ENCODE measurements at regions not wholly inside any gene's neighbourhood (a gene's known extent, or its start where the extent isn't known, plus 50 kb on each side); places are given as distances from the start of the nearest gene placed in this dataset.

DNA sequence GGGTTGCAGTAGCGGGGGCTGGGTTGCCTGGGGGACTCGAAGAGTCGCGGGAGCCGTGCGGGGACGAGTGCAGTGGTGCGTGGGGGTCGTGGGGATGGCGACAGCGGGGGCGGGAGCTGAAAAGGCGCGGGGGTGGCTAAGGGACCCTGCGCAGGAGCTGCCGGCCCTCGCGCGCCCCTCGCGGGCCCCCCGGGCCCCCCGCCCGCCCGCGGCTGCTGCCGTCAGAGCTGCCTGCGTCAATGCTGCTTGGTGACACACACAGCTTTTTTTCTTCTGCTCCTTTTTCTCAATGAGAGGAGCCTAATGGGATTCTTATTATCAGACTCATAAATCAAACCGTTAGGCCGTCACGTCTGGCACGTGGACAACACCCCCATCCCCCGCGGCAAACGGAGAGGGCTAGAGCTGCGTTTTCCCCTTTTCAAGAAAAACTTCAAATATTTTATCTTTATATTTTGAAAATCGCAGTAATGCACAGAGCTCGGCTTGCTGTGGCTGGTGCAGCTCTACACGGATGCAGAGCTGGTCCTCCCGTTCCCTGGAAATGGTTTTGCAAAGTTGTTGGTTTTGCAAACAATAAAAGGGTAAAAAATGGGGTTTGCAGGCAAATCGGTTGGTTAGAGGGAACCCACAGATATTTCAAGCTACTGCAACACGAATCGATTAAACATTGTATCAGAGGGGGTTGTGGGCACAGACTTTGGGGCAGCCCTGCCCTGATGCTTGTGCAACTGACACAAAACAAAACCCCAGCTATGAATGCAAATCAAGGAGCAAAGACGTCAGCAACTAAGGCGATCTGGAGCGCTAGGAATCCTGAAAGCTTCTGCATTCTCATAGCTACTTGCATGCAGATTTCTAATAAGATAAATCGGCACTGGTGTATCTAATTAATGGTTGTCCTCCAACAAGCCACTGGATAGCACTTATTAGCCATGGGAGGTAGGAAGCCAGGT lies 161.4 kb downstream of the TBXT start:
- TF ChIP-seq, protein P1, sequence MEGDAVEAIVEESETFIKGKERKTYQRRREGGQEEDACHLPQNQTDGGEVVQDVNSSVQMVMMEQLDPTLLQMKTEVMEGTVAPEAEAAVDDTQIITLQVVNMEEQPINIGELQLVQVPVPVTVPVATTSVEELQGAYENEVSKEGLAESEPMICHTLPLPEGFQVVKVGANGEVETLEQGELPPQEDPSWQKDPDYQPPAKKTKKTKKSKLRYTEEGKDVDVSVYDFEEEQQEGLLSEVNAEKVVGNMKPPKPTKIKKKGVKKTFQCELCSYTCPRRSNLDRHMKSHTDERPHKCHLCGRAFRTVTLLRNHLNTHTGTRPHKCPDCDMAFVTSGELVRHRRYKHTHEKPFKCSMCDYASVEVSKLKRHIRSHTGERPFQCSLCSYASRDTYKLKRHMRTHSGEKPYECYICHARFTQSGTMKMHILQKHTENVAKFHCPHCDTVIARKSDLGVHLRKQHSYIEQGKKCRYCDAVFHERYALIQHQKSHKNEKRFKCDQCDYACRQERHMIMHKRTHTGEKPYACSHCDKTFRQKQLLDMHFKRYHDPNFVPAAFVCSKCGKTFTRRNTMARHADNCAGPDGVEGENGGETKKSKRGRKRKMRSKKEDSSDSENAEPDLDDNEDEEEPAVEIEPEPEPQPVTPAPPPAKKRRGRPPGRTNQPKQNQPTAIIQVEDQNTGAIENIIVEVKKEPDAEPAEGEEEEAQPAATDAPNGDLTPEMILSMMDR (IDR thresholded peaks at IDR 0.05; ENCODE audit: insufficient read depth, low read length, poor library complexity, severe bottlenecking): no peak
- TF ChIP-seq EZH2phosphoT487 (conservative IDR thresholded peaks at IDR 0.05; ENCODE audit: low read length): no peak

All from SU-DHL-6 (cell line).